PFSK-1 (cell line): ENCODE measurements at regions not wholly inside any gene's neighbourhood (a gene's known extent, or its start where the extent isn't known, plus 50 kb on each side); places are given as distances from the start of the nearest gene placed in this dataset.

Experiments used
- POLR2AphosphoS5 ChIP-seq: IDR thresholded peaks from 2 replicates; pipeline ENCODE4 v1.6.1; 2012; ENCODE audit warnings: low read depth, mild to moderate bottlenecking, control low read depth, low read length, moderate library complexity
- REST ChIP-seq, 2 experiments: IDR thresholded peaks; 2 replicates each; pipeline versions ENCODE4 v1.6.1 to v1.8.0; 2011 to 2012; ENCODE audit warnings: low read depth in 2 of 2, low read length in 2 of 2, control low read depth in 1 of 2, inconsistent platforms in 1 of 2, mild to moderate bottlenecking in 1 of 2, moderate library complexity in 1 of 2; ENCODE audit not compliant: insufficient read depth in 1 of 2

DNA sequence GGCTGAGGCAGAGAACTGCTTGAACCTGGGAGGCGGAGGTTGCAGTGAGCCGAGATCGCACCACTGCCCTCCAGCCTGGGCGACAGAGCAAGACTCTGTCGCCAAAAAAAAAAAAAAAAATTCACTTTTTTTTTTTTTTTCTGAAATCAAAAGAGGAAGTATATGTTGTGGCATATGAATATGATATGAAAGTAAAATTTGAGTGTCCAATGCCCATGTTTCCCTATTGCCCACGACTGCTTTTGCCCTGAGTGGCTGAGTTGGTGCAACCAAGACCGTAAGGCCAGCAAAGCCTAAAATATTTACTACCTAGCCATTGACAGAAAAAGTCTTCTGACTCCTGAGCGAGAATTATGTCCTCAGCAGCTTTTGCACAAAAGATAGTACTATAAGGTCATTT is 101.7 kb upstream of the PARP11 start:
- TF ChIP-seq POLR2AphosphoS5 (no peak), REST (IDR thresholded peaks at IDR 0.05; ENCODE audit: insufficient read depth in 1 of 2, low read depth in 2 of 2, low read length in 2 of 2) (no peak)
